HG03025 (cell line): ENCODE measurements at regions not wholly inside any gene's neighbourhood (a gene's known extent, or its start where the extent isn't known, plus 50 kb on each side); places are given as distances from the start of the nearest gene placed in this dataset.

Experiments used
- ATAC-seq: cut with Tn5 transposase; IDR thresholded peaks from one replicate; pipeline ENCODE4 v1.9.1; 2021; ENCODE audit warnings: mild to moderate bottlenecking, moderate library complexity; ENCODE audit not compliant: unreplicated experiment, low FRiP score

DNA sequence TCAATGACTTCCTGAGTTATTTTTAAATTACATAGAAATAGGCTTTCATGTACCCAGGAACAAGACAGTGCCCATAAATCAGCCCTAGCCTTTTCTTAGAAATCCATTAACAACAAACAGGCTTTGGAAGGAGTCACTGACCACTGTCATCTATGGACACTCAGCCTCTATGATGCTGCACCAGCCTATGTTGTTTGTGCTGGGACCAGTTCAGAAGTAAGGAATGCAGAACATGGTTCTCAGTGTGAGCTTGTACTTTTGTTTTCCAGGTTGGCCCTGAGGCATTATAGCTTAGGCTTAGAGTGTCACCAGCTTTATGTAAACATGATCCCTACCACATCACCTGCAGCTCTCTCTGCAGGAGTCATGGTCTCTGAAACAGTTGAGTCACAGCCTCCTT, 335.7 kb upstream of the CDH7 start:
- ATAC-seq: no peak

DNA sequence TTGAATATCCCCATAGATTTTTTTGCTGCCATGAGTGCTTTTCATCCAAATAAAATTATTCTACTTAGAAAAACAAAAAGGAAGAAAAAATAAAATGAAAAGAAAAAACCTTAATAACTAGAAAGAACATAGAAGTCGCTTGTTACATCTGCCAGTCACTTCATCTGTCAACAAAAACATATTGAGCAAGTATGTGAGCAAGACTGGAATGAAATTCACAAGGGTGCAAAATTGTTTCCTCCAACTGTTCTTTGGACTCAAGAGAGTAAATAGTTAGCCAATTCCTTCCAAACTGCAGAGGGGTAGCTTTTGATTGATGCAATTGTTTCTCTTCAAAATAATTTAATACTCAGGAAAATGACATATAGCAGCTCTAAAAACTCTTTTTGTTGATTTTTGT, 336.3 kb upstream of the CDH7 start:
- no peak for ATAC-seq

DNA sequence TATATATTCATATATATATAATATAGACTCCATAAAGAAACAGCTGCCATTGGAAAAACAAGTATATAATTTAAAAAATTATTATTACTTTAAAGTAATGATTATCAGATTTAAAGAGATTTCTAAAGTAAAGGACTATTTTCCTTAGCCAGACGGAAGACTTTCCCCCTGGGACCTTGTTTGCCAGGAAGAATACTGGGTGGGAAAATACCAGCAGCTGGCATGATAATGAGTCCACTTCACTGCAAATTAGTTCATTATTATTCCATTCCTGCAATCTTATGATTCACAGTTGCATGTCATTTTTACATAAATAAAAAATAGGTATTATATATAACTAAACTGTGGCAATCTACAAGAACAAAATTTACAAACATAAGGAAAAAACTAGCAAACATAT, 339.8 kb upstream of the CDH7 start:
- no peak for ATAC-seq

DNA sequence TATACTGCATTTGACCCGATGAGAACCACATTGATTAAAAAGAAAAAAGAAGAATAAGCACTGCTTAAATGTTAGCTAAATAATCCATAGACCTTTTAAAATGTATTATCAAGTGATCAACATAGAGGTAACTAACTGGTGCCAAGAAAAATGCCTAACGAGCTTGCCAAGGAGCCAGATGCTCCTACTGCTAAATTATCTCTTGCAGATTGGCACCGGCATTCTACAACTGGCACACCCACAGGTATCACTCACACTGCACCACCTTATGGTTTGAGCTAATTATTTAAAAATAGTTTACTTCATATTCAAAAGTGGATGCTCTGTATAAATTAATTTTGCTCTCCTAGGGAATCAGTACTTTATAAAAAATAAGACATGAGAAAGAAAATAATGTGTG, 341.6 kb upstream of the CDH7 start:
- ATAC-seq: no peak

DNA sequence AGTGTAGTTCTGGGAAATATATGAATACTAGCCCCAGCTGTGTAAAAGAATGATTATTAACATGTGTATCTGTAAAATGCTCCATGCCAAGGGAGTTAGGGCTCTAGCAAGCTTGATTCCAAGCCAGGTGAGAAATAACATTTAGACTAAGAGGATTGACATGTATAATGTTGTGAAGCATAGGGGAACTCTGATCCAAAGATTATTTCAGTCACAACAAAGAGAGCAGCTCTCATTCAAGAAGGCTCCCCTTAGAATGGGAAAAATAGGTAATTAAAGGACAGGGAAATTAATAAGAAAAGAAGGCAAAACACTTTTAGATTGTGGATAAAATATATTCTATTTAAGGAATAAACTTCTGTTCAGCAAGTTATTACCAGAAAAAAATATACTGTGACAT, 347.3 kb upstream of the CDH7 start:
- ATAC-seq: no peak

DNA sequence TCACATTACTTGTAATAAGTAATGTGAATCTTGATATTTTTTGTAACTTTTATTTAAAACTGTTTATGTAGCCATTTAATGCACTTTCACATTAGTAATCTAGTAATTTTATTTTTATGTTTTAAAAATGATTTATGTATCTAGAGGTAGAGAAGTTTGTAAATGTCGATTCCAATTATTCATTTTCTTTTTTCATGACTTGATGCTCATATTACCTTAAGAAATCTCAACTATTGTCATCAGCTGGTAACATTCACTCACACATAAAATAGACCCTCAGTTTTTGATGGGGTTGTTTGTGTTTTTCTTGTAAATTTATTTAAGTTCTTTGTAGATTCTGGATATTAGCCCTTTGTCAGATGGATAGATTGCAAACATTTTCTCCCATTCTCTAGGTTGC, 351.7 kb upstream of the CDH7 start:
- ATAC-seq: no peak

DNA sequence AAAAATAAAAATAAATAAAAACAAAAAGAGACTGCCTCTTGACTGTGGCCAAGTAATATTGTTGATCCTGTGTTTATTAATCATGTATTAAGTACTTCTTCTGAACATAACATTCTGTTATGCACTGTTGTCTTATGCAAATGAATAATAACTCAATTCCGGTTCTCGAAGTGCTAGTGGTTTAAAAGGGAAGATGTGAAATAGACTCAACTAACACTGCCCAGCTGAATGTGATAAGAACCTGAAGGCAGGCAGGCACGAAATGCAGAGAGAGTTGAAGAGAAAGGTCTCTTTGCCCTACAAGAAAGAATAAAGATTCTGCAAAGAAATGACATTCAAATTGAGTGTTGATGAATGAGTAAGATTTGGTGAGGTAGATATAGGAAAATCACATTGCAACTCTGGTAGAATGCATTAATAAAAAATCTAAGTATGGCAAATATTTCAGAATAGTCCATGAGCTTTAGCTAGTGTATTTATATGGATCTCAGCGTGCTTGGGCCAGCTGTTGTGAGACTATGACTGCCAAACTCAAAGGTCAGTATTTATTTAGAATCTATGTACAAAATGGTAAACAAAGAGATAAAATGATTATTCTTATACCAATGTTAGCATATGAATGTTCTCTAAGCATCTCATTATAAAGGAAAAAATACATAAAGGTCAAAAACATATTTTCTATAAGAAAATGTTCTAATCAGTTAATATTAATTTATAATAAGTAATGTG, 352.3 kb upstream of the CDH7 start:
- no peak for ATAC-seq

DNA sequence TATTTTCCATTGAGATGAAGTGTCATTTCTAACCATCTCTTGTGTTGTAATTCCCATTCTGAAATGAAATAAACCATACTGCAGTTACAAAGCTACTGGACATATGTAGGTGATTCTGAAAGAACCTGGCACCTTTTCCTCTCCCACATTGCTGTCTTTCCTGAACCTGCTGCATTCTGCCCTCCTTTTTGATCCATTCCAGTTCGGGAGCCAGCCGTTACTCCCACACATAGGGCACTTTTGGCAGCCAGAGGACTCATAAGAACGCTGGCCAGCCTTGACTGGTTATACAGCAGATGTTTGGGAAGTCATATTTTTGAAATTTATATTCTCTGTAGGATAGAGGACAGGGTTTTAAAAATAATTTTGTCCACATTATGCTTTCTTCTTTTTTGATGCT, 369.8 kb upstream of the CDH7 start:
- ATAC-seq: no peak

DNA sequence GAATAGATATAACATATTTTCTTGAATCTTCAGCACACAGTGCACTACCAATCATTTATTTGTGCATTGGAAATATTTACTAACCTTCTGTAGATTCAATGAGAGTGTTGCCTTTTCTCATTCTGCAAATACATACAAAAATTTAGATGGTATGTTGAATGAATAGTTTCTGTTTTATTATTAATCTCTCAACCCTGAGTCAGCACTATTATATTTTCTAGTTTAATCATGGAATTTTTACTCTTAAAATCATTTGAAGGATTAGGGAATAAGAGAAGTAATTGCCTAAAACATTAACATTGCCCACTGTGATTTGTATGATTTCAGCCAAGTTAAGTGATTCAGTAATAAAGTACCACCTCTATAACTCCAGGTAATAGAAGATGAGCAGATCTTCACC, 370.2 kb upstream of the CDH7 start:
- no peak for ATAC-seq

DNA sequence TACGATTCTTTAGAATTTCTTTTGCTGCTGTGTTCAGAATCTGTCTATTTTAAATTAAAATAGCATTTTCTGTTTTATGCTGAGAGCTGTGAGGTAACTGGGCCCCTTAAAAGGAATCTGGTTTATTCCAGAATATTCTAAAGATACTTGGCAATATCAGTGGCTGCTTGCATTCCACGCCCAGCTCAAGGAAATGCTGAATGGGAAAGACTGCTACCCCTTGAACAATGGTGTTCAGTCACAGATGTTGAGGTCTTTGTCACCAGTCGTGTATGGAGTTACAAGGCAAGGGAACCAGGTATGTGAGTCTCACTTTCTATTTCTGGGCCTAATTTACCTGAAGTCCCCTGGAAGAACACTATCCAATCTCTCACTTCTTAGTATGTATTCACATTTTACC, 377.9 kb upstream of the CDH7 start:
- ATAC-seq: no peak

DNA sequence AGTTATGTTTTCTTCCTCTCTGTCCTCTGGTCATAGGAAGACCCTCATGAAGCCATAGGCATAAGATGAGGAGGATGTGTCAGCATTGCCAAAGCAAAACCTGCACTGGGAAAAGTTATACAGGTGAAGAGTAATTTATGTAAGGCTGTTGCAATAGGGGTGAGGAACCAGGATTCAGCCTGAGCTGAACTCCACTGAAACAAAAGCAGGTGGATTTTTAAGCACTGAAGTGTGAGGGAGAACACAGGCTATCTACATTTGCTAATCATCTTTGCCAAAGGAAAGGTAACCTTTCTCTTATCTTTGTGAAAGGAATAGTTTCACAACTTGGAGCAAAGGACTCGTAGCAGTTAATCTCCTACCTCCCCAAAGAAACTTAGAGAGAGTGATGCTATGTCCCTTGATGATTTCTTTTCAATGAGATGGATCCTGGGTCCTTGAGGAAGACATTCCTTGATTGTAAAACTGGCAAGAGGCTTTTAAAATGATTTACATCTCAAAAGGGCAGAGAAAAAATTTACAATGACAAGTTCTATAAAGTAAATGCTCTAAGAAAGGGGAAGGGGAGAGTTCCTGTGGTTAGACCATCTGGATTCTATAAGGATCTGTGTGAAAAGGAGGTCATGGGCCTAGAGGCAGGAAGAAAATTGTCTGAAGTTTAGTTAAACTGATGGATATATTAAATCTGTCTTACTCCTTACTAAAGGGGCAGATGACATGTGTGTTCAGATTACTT, 385.4 kb upstream of the CDH7 start:
- no peak for ATAC-seq

DNA sequence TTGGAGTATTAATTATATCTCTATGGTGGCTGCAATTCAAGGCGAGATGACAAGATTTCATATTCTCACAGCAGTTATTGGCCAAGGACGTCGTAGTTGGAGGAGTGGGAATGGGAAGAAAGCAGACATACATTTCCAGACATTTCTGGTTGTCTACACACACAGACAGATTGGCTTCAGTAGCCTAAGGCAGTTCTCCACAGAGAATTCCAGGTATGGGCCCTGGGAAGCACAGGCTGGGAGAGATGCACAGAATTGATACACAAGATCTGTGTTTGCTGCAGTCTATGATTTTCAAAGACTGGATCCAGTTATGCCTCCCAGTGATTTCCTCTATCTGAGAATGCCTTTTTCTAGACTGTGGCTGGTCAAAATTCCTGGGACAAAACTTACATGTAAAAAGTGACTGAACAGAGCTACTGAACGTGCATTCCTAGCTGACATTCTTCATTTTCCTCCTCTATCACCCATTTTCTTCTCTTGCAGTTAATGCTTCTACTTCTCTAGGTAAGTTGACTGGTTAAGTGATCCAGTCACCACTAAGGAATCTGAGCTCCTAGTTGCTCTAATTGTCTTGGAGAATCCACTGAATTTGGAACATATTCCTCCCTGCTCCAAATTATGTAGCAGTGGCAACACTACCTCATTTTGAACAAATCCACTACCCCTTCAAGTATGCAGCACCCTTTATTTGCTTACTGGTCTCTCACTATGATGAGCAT, 386.7 kb upstream of the CDH7 start:
- no peak for ATAC-seq

DNA sequence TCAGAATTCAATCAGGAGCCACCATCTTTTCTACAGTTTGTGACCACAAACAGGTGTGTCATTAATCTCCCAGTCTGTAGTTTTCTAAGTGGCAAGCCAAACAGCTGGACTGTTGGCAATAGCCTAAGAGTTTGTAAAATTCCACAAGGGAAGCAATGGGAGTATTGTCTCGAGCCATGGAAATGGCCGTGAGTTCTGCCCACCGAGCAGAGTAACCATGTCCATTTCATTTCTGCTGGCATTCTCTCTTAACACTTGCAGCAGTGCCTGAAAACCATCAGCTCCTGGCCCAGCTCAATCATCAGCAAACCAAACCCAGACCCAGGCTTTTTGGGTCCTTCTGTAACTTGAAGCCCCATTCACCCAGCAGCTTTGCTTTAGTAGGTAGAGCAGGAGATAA, 387.8 kb upstream of the CDH7 start:
- ATAC-seq: no peak

DNA sequence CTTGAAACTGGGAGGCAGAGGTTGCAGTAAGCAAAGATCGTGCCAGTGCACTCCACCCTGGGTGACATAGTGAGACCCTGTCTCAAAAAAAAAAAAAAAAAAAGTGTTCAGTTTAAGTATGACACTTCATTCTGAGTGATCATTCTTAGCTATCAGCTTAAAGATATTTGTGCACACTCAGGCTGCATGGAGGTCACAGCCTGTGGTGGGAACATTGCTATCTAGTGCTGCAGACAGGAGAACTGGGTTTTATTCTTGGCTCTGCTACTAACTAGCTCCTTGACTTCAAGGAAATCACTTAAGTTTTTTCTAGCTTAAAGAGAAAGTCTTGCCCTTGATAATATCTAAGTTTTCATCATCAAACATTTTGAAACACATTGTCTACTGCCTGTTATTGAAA, 391.3 kb upstream of the CDH7 start:
- ATAC-seq: no peak

DNA sequence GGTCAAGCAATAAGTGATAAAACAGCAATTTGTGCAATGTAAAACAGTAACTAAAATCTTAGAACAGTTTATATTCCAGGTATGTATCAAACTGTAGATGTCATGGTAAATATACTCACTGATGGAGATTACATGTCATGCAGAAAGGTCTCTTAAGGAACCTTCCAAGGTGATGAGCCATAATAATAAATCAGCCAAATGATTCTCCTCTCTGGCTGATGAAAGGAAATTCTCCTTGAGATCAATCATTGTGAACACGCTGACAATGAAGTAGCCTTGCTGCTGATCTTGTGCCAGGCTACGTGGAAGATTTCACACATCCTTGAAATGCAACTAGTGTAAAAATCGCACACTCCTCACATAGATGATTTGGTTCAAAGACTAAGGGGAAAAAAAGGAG, 392.5 kb upstream of the CDH7 start:
- ATAC-seq: no peak

DNA sequence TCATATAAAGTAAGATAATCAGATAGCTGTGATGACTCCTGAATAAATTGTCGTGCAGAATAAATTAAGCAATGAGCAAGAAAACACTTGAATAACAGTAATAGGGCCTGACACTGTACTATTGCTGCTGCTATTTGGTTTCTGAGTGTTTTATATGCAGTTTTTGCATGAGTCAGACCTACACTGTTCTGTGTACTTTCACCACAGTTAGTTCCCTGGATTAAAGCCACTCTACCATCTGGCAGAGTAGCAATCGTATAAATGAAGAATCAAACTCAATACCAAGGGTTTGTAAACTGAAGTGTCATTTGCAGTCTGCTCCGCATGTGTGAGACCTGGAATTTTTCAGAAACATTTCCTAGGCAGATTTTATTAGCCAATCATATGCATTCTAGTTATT, 398.6 kb upstream of the CDH7 start:
- ATAC-seq: no peak

DNA sequence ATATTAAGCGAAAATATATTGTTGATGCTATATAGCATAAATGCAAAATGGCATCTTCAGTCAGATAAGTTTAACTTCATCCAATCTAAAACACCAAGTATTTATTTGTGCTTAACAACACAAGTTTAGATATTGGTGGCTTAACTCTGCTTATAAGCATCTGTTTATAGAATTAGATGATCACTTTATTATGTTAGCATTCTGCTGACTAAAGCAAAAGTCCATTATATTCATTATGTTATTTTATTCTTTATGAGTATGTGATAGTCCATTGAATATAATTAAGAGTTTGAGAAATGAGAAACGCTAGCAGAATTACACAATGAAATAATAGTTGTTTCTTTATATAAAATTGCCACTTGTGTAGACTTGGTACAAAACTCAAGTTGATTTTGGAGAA, 401.2 kb upstream of the CDH7 start:
- no peak for ATAC-seq

DNA sequence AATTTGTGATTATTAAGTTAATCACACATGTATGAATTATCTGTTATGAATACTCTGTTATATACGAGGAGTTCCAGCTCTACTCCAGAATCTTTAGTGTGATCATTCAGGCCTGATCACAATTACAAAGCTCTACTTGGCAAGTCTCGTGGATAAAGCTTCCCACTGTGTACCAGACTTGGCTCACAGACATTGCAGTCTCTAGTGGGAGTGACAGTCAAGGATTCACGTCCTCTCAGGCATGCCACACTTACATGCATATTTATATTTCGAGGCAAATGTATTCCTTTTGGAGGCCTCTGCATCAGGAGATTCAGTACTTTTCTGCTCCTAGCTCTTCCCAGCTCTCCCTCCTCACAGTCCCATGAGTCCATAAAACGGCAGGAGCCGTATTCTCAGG, 403.4 kb upstream of the CDH7 start:
- no peak for ATAC-seq

DNA sequence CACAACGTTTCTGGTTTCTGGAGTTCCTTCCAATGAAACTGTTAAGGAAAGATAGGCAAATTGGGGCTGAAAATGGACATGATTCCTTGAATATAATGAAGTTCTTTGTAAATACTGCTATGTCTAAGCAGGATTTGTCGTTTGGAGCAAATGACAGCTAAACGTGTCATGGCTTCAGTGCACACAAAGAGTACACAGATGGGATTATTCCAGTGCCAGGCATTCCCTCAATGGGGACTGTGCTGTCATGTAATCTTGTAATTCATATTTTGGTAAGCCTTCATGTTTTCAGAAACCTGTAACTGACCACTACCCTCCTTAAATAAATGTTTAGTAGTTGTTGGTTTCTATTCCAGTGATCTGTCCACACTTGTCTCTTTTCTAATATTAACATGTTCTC, 404.7 kb upstream of the CDH7 start:
- no peak for ATAC-seq

DNA sequence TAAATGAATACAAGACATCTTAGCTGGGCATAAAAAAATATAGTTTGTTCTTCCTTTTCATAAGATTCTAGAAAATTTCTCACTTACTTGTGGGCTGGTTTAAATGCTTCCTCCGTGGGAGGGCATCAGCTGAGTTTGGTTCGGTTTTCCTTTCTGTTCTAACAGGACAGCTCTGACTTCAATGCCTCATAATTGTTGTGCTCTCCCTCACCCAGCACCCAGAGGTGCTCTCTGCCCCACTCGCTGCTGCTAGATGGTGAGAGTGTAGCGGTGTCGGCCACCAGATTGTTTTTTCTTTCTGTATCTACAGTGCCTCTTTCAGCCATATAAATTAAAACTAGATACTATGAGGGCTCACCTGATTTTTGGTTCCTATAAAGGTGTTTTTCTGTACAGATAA, 407.2 kb upstream of the CDH7 start:
- no peak for ATAC-seq

DNA sequence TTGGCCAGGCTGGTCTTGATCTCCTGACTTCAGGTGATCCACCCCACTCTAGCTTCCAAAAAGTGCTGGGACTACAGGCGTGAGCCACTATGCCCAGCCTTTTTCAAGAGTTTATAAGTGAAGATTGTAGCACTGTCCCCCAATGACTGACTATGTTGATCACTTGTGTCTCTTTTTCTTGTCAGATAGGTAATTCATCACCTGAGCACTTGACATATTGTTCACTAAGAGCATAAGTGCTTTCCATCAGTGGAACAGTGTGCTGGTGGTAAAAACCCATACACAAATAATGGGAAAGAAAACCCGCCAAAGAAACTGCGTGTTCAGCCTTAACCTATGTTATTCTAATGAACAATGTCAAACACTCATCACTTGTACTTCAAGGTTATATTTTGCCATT, 414.4 kb upstream of the CDH7 start:
- ATAC-seq: no peak

DNA sequence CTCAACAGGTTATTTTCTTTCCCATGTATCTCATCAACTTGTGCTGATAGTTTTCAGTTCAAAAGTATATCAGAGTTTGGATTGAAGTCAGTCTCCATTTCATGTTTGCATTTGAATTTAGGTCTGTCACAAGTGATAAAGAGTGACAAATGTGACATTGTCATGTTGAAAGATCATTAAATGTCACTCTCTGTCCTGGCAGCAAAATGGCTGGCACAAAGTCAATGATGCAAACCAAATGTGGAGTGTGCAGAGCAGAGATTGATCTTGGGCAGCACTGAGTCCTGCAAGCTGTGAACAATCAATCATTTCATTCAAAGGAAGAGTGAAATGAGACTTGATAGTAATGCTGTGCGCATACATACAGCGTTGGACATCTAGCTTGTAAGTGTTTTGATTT, 421.8 kb upstream of the CDH7 start:
- ATAC-seq: no peak
